ENCODE measurements at regions not wholly inside any gene's neighbourhood (a gene's known extent, or its start where the extent isn't known, plus 50 kb on each side); places are given as distances from the start of the nearest gene placed in this dataset.
"Not testable (repeated sequence)": the region's sequence is repeated elsewhere in the genome, so short reads cannot be mapped to it uniquely, and the experiment has no call there.

- no peak for DNase-seq
Measured at GRCh38 chr7:131845573-131846314, 289.3 kb upstream of the PODXL start.

GRCh38 chr7:131844369-131844768 is 287.9 kb upstream of the PODXL start:
- DNase-seq: no peak

DNA sequence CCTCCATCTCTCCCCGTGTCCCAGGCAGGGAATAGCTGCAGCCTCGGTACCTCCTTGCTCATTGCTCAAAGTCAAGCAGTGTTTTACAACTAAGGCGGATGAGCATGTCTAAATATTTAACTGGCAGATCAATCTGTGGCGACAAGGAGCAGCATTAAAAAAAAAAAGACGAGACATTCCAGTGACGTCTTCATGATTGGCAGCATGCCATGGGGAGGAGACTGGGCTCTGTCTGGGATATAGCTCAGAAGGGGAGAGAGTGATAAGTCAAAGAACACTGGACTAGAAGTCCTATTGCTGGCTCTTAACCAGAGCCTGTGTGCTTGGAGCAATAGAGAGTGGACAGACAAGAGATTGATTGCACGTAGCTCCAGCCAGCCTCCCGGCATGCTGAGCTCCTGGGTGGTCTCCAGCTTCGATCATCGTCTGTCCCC is 287.5 kb upstream of the PODXL start:
- no peak for DNase-seq

DNA sequence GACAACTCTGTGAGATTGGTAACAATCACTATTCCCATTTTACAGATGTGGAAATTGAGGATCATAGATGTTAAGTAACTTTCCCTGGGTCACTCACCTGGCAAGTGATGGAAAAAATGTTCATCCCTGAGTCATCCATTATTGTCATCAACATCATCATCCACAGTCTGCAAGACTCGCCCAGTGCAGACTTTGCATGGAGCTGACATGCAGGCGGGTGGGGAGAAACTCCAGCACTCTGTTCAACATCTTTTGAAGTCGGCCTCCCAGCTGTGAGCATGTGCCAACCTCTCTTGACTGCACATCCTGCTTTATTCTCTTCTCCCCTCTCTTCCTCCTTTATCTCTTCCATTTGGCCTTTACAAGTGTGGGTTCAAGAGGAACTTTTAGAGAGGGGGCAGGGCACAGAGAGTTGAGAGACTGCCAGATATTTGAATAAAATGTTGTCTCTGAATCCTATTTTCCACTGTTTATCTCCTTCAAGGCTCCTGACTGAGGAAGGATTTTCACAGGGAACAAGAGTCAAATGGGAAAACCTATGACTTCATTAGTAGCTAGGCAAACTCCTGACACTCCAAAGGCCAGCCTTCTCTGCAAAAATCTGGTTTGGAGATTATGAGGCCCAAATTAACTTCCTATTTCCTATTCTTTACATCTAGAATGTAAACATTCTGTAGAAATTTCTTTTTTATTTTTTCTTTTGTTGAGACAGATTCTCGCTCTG is 283.7 kb upstream of the PODXL start:
- DNase-seq: no peak

DNA sequence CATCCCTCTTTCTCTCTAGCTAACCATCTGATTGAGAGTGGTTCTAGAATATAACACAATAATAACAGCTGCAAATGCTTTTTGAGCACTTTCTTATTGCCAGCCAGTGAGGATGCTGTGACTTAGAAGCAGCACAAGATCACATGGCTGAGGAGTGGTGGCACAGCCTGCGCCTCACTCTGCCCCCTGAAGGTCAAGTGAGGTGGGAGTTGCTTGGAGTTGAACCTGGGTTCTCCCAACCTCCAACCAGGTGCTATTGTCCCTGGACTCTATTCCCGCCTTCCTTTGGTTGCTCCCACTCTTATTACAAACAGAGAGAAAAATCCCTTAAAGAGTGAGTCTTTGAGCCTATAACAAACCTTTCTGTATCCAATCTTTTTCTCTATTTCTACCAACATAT is 280.3 kb upstream of the PODXL start:
- DNase-seq: no peak

DNA sequence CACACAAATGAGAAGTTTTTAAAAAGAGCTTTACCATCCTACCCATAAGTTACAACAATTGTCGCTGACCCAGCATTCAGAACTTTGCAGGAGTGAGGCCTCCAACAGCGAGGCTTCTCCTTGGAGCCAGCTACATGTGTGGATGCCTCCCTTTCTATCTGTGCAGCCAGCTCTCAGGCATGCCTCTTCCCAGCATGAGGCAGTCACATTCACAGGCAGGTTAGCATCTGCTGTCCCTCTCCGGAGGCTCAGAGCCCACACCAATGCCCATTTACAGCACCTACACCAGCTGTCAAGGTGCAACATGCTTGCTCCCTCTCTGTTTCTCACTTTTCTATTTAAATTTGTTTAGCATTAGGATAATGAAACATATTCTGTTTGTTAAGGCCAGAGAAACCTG is 278.7 kb upstream of the PODXL start:
- DNase-seq: no peak

DNA sequence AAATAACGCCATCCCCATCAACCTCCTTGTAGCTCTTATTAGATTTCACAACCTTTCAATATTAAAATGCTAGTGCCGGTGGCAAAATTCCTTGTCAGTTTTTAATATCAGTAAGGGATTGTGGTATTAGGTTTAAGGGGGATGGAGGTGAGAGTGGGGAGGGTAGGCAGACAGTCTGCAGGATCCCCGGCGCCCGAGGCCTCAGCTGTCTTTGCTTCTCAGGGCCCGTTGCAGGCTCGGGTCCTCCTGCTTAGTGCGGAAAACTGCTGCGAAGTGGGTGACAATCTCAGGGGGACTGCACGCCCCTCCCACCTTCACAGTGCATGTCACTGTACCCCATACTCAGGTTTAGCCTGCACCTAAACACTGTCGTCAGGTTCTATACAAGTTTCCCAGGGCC is 274.3 kb upstream of the PODXL start:
- DNase-seq: no peak

DNA sequence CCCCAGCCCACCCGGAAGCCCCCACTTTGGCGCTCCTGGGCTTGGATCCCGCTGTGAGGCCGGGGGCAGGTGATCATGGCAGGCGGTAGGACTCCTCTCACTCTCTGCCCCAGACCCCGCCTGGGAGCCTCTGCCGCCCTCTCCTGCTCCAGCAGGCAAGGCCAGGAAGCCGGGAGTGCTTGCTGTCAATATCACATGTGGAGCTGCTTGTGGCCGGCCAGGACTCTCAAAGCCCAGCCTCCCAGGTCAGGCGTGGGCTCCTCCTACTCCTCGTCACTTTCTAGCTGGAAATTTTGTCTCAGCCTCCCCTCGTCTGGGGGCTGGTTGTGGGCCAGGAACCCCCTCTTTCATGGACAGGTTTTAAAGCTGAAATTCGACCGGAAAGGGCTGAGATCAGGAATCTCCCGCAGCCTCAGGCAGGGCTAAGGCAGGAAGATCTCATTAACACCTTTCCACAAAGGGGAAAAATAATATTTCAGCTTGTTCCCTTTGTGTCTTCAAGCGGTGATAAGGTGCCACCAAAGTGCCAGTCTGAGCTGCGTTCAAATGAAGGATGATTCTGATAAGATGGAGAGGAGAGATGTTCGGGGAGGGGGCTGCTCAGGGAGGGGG is 273.6 kb upstream of the PODXL start:
- DNase-seq: no peak

GRCh38 chr7:131827421-131827820 is 271.0 kb upstream of the PODXL start:
- no peak for DNase-seq

- no peak for DNase-seq
Measured at GRCh38 chr7:131826960-131827359, 270.5 kb upstream of the PODXL start.

- DNase-seq: not testable (repeated sequence)
Measured at GRCh38 chr7:131823961-131824440, 267.6 kb upstream of the PODXL start.

DNA sequence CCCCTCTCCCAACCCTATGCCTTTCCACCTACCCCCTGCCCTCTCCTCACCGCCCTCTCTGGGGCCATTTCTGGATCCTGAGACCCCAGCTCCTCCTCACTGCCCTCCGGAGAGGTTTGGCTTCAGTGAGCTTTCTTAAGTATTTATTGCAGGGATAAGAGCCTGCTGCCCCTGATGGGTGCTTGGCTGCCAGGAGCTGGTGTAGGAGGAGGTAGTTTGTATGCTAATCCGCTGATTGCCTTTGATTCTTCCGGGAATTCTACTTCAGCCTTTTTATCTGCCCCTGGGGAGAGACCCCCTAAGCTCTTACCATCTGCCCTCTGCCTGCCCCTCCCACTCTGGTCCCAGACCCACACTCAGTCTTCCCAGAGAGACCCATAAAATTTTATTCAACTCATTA is 263.5 kb upstream of the PODXL start:
- no peak for DNase-seq

DNA sequence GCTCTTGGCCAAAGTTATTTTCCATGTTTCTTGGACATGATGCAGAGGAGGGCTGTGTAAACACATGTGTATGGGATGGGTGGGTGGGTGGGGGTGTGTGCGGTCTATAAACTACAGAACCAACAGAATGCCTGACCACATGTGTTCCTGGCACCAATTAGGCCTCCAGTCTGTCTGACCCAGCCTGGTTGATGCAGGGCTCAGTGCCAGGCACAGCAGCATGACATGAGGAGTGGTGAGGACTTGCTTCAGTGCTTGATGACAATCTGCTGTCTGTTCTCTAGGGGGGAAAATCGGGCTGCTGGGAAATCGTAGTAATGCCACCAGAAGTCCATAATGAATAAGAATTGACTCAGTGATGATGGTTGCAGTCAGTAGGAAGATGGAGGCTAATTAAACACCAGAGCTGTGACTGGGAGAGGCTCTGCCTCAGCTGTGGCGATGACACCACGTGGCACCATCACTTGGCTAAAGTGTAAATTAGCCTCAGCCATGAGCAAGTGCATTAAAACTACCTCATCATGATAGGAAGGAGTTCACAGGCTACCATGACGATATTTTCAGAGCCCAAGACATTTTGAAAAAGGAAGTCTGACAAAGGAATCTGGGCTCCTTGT is 260.1 kb upstream of the PODXL start:
- no peak for DNase-seq

- DNase-seq: no peak
Measured at GRCh38 chr7:131808736-131809135, 252.3 kb upstream of the PODXL start.

GRCh38 chr7:131808156-131808555 is 251.7 kb upstream of the PODXL start:
- DNase-seq: not testable (repeated sequence)

DNA sequence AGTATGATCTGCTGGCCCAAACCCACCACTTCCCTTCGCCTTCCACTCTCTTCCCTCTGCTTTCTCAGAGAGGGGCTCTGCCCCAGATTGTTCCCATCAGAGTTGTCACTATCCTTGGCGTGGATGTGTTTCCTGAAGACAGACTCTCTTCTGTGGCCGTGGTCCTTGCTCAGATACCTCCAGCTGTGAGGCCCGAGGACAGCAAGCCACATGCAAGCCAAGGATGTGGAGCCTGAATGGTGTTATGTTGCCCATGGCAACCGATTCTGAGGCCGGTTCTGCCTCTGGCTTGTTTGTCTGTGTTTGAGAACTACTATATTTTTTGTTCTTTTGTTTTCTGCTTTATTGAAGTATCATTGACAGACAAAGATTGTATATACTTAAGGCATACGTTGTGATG is 247.4 kb upstream of the PODXL start:
- no peak for DNase-seq

DNA sequence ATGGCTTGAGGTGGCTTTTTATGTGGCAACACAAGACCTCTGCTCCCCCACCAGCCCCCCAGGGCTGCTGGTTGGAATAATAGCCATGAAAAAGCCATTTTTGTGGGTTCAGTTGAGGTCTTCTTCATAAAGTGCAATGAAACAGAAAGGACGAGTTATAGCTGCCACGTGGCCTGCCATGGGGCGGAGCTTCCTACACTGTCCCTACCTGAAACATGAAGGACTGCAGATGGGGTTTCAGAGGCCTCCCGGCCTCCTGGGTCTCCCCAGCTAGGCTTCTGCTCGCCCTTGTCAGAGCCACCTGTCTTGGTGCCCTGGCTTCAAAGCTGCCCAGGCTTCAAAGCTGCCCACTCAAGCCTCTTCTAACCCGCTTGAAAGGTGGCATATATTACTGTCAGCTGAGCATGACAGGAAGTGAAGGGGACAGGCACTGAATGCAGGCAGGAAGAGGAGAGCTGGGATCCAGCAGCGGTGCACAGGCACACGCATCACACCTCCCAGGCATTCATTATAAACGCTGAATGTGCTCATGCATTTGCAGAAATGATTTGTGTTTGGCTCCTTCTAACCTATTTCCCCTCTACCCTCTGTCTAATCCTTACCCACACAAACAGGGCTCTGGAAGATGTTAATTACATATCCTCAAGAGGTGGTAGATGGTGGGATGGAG is 245.9 kb upstream of the PODXL start:
- DNase-seq: no peak

- DNase-seq: no peak
Measured at GRCh38 chr7:131800531-131800930, 244.1 kb upstream of the PODXL start.

GRCh38 chr7:131800008-131800407 is 243.6 kb upstream of the PODXL start:
- DNase-seq: no peak

DNA sequence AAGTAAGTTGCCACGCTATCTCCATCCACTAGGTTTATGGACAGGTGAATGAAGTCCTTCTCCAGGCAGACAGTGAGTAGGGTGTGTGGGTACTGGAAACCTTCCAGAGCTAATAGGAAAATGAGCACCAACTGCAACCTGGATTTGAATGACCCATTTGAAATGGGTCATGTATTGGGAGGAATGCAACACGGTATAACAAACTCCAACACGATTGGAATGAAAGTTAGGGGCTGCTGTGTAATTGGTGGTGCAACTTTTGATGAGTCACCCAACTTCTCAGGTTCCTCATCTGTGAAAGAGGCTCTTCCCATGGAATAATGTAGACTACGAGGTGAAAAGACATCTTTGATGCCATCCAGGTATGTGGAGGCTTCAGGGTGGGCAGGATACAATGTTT is 241.4 kb upstream of the PODXL start:
- DNase-seq: no peak

- no peak for DNase-seq
Measured at GRCh38 chr7:131795400-131795799, 239.0 kb upstream of the PODXL start.

- no peak for DNase-seq
Measured at GRCh38 chr7:131792311-131792710, 235.9 kb upstream of the PODXL start.

DNA sequence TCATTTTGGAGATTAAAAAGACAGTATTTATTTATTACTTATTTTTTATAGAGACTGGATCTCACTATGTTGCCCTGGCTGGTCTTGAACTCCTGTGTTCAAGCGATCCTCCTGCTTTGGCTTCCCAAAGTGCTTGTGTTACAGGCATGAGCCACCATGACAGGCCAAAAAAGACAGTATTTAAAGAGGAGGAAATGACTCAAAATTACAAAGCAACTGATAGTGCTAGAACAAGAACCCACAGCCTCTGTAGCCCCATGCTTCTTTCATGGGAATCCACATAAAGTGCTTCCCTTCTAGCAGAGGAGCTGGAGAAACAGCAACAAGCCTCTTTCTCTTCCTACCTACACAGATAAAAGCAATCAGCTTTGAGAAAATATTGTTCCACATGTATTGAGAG is 230.7 kb upstream of the PODXL start:
- DNase-seq: no peak
